GM10266 (cell line): ENCODE measurements at regions not wholly inside any gene's neighbourhood (a gene's known extent, or its start where the extent isn't known, plus 50 kb on each side); places are given as distances from the start of the nearest gene placed in this dataset.

ENCODE experiments used
- DNase-seq: peaks from one replicate; pipeline ENCODE4 v3.0.0; 2012; ENCODE audit errors: extremely low spot score
- TF ChIP-seq, protein P1 (sequence below): IDR thresholded peaks from 2 replicates; pipeline ENCODE4 v1.5.1; 2012; ENCODE audit warnings: mild to moderate bottlenecking, low read depth; ENCODE audit not compliant: control insufficient read depth, insufficient read depth; ENCODE audit errors: missing control alignments

DNA sequence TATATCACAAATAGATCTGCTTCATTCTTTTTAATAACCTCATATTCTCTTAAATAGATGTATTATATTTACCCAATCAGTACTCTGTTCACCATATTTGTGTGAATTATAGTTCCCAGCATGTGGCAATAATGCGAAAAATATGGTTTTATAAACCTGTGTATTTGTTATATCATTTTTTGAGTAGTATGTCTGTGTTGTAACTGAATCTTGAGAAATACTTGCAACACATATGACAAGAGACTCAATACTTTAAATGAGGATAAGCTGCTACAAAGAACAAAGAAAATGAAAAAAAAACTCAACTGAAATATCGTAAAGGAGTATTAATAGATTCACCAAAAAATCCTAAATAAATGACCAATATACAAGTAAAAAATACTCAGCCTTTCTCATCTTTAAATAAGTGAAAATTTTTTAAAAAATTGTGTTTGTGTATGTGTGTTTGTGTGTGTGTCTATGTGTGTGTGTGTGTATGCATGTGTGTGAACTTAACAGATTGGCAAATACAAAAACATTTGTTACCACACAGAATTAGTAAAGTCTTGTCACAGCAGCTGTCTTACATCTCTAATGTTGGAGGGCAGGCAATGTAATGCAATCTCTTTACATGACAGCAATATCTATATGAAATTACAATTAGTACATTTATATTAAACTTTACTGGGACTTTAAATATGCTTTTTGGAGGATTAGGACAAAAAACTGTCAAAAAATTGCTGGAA, 441.9 kb upstream of the MGAT4C start:
- TF ChIP-seq, protein P1, sequence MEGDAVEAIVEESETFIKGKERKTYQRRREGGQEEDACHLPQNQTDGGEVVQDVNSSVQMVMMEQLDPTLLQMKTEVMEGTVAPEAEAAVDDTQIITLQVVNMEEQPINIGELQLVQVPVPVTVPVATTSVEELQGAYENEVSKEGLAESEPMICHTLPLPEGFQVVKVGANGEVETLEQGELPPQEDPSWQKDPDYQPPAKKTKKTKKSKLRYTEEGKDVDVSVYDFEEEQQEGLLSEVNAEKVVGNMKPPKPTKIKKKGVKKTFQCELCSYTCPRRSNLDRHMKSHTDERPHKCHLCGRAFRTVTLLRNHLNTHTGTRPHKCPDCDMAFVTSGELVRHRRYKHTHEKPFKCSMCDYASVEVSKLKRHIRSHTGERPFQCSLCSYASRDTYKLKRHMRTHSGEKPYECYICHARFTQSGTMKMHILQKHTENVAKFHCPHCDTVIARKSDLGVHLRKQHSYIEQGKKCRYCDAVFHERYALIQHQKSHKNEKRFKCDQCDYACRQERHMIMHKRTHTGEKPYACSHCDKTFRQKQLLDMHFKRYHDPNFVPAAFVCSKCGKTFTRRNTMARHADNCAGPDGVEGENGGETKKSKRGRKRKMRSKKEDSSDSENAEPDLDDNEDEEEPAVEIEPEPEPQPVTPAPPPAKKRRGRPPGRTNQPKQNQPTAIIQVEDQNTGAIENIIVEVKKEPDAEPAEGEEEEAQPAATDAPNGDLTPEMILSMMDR, result no peak
- DNase-seq, result no peak

DNA sequence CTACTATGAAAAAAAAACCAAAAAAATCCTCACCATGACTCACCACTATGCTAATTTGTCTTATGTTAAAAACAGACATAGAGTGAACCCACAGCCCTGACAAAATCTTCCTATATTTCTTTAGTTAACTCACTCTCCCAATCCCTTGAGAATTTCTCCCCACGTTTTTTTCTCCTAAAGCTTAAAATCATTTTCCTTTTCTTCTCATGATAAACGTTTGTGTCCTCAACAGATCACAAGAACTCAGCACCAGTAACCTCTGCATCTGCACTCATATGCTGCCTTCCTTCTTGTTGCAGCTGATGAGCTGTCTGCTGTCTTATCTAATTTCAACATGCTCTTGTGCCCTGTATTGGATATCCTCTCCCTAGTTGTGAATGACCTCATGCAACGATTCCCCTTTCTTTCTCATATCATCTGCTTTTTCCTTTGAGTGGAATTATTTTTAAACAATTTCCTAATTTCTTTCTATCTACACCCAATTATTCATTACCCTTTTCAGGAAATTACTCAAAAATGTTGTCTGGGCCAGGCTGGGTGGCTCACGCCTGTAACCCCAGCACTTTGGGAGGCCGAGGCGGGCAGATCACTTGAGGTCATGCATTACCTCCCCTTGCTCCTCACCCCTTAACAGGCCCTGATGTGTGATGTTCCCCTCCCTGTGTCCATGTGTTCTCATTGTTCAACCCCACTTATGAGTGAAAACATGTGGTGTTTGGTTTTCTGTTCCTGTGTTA, 427.5 kb upstream of the MGAT4C start:
- TF ChIP-seq, protein P1, result no peak
- DNase-seq, result no peak

DNA sequence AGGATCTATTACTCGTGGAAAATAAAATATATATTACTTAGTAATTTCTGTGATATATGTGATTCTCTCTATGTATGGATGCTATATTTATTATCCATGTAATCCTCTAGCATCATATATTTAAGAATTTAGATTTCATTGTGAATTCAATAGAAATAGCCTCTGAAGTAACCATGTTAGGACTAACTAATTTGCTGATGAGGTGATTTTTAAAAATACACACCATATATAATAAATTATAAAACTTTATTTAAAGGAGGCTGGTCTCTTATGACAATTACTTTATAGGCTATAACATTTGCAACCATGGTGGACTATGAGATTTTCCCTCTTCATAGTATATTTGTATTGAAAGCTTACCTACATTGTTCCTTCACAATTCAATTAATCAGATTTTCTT, 424.9 kb upstream of the MGAT4C start:
- no peak for DNase-seq
- TF ChIP-seq, protein P1, result no peak

DNA sequence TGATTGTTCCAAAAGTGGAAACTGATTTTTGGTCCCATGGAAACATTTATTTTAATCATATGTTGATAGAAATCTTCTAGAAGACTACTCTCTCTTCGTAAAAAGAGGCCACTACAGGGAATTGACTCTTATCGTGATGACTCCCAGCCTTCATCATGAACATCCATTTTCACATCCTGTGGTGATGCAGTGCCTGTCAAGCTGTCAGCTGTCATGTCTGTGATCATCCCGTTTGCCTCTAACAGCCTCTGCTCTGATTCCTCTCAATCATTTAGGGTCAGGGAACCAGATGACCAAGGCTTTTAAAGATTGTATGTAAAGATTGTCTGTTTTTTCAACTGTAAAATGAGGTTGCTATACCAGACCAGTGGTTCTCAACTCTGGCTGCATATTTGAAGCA, 419.0 kb upstream of the MGAT4C start:
- TF ChIP-seq, protein P1, result no peak
- DNase-seq, result no peak

DNA sequence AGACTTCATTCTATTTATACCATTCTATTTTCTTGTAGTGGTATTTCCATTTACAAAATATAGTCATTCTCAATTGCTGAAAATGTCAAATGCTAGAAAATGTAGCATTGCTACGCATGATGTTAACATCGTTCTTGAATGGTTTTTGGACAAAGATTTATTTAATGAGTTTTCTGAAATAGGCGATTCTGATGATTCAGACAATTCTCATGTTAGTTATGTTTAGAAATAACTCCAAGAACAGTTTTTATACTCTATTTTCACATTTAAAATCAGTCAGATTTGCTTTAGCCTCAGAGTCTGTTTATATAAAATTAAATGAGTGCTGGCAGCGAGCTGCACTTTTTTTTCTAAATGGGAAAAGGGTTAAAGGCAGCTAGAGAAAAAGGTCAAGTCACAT, 414.8 kb upstream of the MGAT4C start:
- no peak for DNase-seq

DNA sequence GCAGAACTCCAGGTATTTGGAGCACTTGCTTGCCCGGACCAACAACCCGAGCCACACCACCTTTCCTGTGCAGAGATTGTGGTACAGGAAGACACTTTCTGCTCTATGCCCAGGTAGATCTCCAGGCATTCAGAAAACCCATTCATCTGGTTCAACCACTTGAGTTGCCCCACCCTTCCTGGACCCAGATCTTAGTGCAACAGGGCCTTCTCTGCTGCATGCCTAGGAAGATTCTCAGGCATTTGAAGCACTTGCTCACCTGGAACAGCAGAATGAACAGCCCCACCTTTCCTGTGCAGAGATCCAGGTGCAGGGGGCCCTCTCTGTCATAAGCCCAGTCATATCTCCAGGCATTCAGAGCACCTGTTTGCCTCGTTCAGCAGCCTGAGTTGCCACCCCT, 412.8 kb upstream of the MGAT4C start:
- no peak for DNase-seq
- TF ChIP-seq, protein P1, result no peak

More for the DNA sequence above, 414.8 kb upstream of the MGAT4C start:
- TF ChIP-seq, protein P1, result no peak

DNA sequence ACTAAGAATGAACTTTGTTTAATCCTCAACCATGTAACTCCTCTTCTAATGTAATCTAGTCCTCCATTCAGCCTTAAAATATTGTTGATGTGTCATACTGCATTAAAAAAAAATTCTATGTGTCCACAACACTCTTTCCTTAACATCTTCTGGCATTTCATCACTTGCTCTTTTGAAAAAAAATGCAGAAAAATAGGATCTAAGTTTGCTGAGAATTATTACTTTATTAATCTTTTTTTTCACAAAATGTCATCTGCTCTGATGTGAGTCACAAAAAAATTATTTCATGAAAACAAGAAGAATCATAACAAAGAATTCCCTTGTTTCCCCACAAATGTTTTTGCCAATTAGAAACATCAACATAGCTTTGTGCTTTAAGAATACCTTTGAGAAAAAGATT, 410.1 kb upstream of the MGAT4C start:
- TF ChIP-seq, protein P1, result no peak
- no peak for DNase-seq
